ENCODE measurements at regions not wholly inside any gene's neighbourhood (a gene's known extent, or its start where the extent isn't known, plus 50 kb on each side); places are given as distances from the start of the nearest gene placed in this dataset.

DNA sequence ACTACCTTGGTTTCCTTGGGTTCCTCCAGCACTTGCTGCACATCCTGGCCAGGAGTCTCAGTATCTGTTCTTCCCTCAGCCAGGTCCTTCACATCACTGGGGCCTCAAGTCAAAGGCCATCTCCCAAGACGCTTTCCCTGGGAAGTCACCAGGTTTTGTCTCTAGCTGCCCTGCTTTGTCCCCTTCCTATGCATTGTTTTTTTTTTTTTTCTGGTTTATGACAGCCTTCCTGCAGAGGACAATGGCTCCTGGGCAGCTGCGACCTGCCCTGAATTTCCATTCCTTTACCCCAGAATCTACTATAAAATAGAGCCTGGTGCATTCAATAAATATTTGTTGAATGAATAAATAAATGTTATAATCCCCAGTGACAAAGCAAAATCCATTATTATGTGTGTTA is 687.3 kb downstream of the QKI start:
- H2AFZ ChIP-seq (ENCODE audit: low read length): no peak overlapping the region
- no peaks in the 10 kb centered on the region for H3K36me3 ChIP-seq (replicated peaks; ENCODE audit: insufficient read depth, low read length)
- no peak for DNase-seq
- no peaks in the 10 kb centered on the region for H3K79me2 ChIP-seq (ENCODE audit: low read length)
- H3K4me1 ChIP-seq (ENCODE audit: low read length): no peaks in the 10 kb centered on the region
- H3K9ac ChIP-seq (ENCODE audit: low read length): no peak overlapping the region
- no peak overlapping the region for H3K27ac ChIP-seq (ENCODE audit: low read length)
- no peaks in the 10 kb centered on the region for H3K27me3 ChIP-seq (replicated peaks; ENCODE audit: insufficient read depth, low read length)
- no peak overlapping the region for H3K4me3 ChIP-seq (ENCODE audit: low read length)
- no peaks in the 10 kb centered on the region for H3K9me2 ChIP-seq (replicated peaks; ENCODE audit: insufficient read depth, low read length)
- H3K9me3 ChIP-seq (replicated peaks; ENCODE audit: insufficient read depth, low read length): no peaks in the 10 kb centered on the region
- no peaks in the 10 kb centered on the region for H4K20me1 ChIP-seq (ENCODE audit: insufficient read depth, low read length)
- TF ChIP-seq, protein P1, sequence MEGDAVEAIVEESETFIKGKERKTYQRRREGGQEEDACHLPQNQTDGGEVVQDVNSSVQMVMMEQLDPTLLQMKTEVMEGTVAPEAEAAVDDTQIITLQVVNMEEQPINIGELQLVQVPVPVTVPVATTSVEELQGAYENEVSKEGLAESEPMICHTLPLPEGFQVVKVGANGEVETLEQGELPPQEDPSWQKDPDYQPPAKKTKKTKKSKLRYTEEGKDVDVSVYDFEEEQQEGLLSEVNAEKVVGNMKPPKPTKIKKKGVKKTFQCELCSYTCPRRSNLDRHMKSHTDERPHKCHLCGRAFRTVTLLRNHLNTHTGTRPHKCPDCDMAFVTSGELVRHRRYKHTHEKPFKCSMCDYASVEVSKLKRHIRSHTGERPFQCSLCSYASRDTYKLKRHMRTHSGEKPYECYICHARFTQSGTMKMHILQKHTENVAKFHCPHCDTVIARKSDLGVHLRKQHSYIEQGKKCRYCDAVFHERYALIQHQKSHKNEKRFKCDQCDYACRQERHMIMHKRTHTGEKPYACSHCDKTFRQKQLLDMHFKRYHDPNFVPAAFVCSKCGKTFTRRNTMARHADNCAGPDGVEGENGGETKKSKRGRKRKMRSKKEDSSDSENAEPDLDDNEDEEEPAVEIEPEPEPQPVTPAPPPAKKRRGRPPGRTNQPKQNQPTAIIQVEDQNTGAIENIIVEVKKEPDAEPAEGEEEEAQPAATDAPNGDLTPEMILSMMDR (IDR thresholded peaks at IDR 0.05; ENCODE audit: low read length): no peak
- no peaks in the 10 kb centered on the region for H3F3A ChIP-seq (ENCODE audit: insufficient read depth, low read length)
- H3K4me2 ChIP-seq (ENCODE audit: low read depth, low read length): no peak overlapping the region

DNA sequence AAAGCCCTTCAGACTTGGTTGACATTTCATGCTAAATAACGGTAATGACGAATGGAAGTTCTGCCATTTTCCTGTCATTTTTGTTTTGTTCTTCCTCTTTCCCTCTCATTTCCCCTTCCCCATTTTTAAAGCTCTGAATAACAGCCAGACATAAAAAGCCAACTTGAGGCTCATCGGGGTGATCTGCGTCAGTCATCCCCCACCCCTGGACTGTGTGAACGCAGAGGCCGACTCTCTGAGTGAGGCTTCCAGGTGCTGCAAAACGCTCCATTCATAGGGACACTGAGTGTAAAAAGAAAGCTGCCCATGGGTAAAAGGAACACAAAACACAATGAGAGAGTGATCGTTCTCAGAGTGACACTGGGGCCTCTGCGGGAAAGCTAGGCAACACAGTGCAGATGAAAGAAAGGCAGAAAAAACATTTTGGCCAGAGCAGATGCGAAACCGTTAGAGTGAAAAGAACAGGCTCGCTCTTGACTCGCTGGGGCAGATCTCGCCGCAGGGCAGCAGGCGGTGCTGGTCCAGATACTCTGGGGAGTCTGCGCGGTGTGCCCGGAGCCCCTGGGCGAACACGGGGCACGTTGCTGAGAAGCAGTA is 684.8 kb downstream of the QKI start:
- no peaks in the 10 kb centered on the region for H3K27me3 ChIP-seq (replicated peaks; ENCODE audit: insufficient read depth, low read length)
- H3K4me2 ChIP-seq (ENCODE audit: low read depth, low read length): no peak overlapping the region

DNA sequence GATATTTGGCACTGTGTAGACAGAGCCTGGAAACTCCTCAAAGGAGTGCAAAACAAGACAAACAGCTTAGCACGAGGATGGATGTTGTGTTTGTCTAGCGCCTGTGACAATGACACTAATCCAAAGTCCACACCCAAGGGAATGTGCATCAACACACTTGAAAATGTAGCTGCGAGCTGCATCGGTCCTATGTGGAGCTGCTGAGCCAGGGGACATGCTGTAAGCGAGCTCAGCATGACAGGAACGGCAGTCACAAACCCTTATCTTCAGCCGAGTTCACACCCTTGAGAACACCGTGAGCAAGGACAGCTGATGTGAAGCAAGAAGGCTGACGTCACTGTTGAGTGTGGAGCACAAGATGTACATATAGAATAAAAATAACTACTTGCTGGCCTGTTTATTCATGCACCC is 684.3 kb downstream of the QKI start:
- H3K4me2 ChIP-seq (ENCODE audit: low read depth, low read length): no peak overlapping the region
- H2AFZ ChIP-seq (ENCODE audit: low read length): no peak overlapping the region
- no peak for DNase-seq
- no peaks in the 10 kb centered on the region for H3K4me1 ChIP-seq (ENCODE audit: low read length)
- H3K4me3 ChIP-seq (ENCODE audit: low read length): no peak overlapping the region
- H3K79me2 ChIP-seq (ENCODE audit: low read length): no peaks in the 10 kb centered on the region
- no peaks in the 10 kb centered on the region for H4K20me1 ChIP-seq (ENCODE audit: insufficient read depth, low read length)
- no peaks in the 10 kb centered on the region for H3K27me3 ChIP-seq (replicated peaks; ENCODE audit: insufficient read depth, low read length)
- H3K27ac ChIP-seq (ENCODE audit: low read length): no peak overlapping the region
- TF ChIP-seq, protein P1 (IDR thresholded peaks at IDR 0.05; ENCODE audit: low read length): no peak
- TF ChIP-seq EZH2phosphoT487 (IDR thresholded peaks at IDR 0.05; ENCODE audit: low read length) (no peak), EZH2 (optimal IDR thresholded peaks at IDR 0.05; ENCODE audit: low read depth, low read length) (no peak)
- H3K9ac ChIP-seq (ENCODE audit: low read length): no peak overlapping the region
- H3K36me3 ChIP-seq (replicated peaks; ENCODE audit: insufficient read depth, low read length): no peaks in the 10 kb centered on the region
- no peaks in the 10 kb centered on the region for H3F3A ChIP-seq (ENCODE audit: insufficient read depth, low read length)
- no peaks in the 10 kb centered on the region for H3K9me3 ChIP-seq (replicated peaks; ENCODE audit: insufficient read depth, low read length)
- no peaks in the 10 kb centered on the region for H3K9me2 ChIP-seq (replicated peaks; ENCODE audit: insufficient read depth, low read length)

More for the DNA sequence above, 684.8 kb downstream of the QKI start:
- Histone ChIP-seq H3F3A (ENCODE audit: insufficient read depth, low read length) (no peaks in the 10 kb centered on the region), H3K27ac (ENCODE audit: low read length) (no peak overlapping the region), H3K36me3 (replicated peaks; ENCODE audit: insufficient read depth, low read length) (no peaks in the 10 kb centered on the region), H3K4me3 (ENCODE audit: low read length) (no peak overlapping the region), H2AFZ (ENCODE audit: low read length) (no peak overlapping the region), H3K4me1 (ENCODE audit: low read length) (no peaks in the 10 kb centered on the region), H3K9me3 (replicated peaks; ENCODE audit: insufficient read depth, low read length) (no peaks in the 10 kb centered on the region), H3K79me2 (ENCODE audit: low read length) (no peaks in the 10 kb centered on the region), H3K9me2 (replicated peaks; ENCODE audit: insufficient read depth, low read length) (no peaks in the 10 kb centered on the region), H3K9ac (ENCODE audit: low read length) (no peak overlapping the region), H4K20me1 (ENCODE audit: insufficient read depth, low read length) (no peaks in the 10 kb centered on the region)
- no peak for TF ChIP-seq EZH2 (optimal IDR thresholded peaks at IDR 0.05; ENCODE audit: low read depth, low read length)
- no peak for TF ChIP-seq EZH2phosphoT487 (IDR thresholded peaks at IDR 0.05; ENCODE audit: low read length)
- TF ChIP-seq, protein P1 (IDR thresholded peaks at IDR 0.05; ENCODE audit: low read length): no peak
- DNase-seq: no peak

Data from MM.1S (cell line).